WI38 (cell line): ENCODE measurements at regions not wholly inside any gene's neighbourhood (a gene's known extent, or its start where the extent isn't known, plus 50 kb on each side); places are given as distances from the start of the nearest gene placed in this dataset.

ENCODE experiments used
- H3K4me3 ChIP-seq: 2 replicates; pipeline ENCODE4 v1.5.1; 2011; ENCODE audit warnings: low read depth, mild to moderate bottlenecking, control low read depth, low read length
- TF ChIP-seq, protein P1 (sequence below): IDR thresholded peaks from 2 replicates; pipeline ENCODE4 v1.5.1; 2012; ENCODE audit warnings: low read depth, mild to moderate bottlenecking, control low read depth, low read length

DNA sequence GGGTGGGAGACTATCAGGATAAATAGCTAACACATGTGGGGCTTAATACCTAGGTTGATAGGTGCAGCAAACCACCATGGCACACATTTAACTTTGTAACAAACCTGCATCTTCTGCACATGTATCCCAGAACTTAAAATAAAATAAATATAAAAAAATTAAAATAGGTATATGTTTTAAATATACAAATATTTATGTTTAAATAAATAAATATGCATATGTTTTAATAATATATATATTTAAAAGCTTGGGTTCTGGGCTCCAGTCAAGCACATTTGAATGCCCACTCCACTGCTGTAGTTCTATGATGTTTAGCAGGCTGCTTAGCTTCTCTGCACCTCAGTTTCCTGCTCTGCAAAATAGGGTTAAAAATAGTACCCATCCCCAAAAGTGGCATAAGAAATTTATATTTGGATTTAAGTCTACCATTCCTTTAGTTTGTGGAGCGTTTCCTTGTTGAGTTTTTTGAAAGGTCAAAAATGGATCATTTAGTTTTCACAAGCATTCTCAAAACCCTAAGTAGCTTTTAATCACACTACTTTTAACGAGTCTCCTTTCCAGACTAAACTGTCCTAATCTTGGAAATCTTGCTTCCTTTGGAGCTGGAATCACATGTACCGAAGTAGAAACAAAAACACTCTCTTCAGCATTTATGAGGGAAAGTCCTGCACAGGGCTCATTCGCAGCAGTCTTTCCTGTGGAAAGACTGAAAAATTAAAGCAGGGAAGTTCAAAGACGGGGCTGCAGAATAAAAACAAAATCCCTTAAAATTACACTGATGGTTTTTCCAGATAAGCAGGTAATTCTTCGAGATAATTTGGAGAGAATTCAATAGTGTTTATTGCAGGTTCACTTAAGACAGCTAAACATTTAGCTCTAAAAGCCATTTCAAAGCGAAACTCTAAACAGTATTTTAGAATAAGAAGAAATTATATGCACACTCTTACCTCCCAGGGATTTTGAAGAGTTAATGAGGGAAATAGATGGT, 111.7 kb upstream of the LYZL1 start:
- TF ChIP-seq, protein P1, sequence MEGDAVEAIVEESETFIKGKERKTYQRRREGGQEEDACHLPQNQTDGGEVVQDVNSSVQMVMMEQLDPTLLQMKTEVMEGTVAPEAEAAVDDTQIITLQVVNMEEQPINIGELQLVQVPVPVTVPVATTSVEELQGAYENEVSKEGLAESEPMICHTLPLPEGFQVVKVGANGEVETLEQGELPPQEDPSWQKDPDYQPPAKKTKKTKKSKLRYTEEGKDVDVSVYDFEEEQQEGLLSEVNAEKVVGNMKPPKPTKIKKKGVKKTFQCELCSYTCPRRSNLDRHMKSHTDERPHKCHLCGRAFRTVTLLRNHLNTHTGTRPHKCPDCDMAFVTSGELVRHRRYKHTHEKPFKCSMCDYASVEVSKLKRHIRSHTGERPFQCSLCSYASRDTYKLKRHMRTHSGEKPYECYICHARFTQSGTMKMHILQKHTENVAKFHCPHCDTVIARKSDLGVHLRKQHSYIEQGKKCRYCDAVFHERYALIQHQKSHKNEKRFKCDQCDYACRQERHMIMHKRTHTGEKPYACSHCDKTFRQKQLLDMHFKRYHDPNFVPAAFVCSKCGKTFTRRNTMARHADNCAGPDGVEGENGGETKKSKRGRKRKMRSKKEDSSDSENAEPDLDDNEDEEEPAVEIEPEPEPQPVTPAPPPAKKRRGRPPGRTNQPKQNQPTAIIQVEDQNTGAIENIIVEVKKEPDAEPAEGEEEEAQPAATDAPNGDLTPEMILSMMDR: no peak
- H3K4me3 ChIP-seq: no peak overlapping the region

DNA sequence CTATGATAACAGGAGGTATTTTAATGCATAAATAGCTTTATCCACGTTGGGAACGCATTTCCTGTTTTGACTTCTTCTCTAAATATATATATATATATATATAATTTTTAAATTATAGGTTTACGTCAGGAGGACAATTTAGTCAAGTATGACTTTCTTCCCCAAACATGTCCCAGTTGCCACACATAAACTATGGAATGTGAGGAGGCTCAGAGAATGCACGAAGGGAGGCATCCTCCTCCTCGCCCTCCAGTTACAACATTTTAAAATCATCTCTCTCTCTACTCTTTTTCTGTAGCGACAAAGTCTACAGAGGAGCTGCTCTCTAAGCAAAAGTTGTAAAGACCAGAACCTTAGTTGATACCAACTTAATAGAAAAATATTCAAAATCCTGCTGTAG, 106.9 kb upstream of the LYZL1 start:
- TF ChIP-seq, protein P1: no peak
- no peak overlapping the region for H3K4me3 ChIP-seq

DNA sequence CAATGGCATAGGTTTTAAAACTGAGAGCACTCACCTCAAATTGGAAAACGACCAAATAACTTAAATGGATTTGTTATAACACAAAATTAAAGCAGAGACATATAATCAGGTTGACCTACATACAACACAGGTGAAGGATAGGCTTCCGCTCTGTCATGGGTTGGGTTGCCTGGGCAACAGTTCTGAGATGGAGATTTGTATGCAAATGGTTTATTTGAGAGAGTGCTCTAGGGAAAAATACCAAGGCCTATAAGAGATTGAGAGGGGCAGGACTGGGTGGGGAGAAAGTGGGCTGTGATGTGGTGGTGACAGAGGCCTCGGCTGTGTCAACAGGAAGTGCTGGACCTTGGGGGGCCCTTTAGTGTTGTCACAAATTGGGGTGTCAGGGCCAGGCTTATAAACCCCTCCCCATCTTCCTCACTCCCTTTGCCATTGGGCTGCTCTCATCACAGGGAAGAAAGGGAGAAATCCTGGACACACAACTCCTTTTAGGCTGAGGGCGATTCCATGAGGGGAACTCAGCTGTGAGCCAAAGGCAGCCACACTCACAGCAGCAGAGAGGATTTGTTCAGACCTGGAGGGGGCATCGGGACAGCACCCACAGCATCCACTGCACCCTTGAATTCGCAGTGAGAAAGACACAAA, 105.4 kb upstream of the LYZL1 start:
- no peak overlapping the region for H3K4me3 ChIP-seq
- TF ChIP-seq, protein P1: no peak

DNA sequence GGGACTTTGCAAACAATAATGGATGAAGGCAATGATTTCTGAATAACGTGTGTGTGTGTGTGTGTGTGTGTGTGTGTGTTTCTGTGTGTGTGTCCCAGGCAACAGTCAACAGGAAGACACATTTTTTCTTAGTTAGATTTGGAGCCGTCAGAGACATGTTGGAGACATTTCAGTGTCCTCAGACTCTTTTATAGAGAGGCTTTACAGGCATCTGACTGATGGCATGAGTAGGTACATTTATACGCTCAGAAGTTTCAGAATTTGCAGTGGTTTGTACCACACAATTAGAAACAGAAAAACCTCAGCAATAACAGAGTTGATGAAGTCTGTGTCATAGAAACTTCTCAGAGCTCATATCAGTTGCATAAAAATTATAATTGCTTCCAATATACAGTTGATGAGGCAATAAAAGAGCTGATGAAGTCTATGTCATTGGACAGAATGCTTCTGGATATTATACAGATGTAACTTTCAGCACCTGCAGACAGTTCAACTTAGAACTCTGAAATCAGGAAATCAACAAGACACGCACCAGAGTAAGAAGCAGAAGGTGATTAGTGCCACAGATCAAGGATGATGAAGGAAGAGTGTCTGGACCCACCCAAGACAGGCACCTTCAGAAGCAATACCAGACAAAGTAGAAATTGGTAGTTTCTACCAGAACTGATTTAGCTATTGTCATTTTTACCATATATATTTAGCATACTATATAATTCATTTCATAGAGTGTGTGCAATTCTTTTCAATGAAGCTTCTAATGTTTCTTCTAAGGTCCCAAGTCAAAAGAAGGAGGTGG, 104.5 kb upstream of the LYZL1 start:
- TF ChIP-seq, protein P1: no peak
- no peak overlapping the region for H3K4me3 ChIP-seq

DNA sequence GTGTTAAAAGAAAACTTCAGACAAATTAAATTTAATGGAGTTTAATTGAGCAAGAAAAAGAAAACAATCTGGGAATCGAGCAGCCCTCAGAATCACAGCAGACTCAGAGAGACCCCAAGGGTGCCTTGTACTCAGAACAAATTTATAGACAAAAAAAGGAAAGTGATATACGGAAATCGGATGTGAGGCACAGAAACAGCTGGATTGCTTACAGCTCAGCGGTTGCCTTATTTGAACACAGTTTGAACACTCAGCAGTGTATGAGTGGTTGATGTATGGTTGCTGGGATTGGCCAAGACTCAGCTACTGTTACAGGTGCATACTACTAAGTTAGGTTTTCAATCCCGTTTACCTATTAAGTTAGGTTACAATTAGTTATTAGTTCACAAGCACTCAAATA, 103.8 kb upstream of the LYZL1 start:
- H3K4me3 ChIP-seq: no peak overlapping the region
- TF ChIP-seq, protein P1: no peak

DNA sequence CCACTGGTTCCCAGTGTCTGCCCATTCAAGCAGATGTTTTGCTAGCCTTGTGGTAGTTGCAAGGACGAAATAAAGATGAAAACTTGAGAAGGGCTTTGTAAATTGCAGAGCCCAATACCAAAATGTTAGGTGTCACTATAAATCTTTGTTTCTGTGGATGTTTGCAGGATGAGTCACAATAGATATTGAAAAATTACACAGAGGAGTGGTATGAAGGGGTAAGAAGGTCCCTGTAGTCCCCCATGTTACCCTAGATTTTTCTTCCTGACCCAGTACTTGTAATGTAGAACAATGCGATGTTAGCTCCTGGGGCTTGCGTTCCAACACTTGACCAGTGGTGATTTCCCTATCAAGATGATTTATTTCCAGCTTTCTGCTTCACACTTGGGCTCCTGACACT, 102.6 kb upstream of the LYZL1 start:
- TF ChIP-seq, protein P1: no peak
- no peak overlapping the region for H3K4me3 ChIP-seq
